Retinal pigment epithelial cell (primary cell): ENCODE measurements at regions not wholly inside any gene's neighbourhood (a gene's known extent, or its start where the extent isn't known, plus 50 kb on each side); places are given as distances from the start of the nearest gene placed in this dataset.

Experiments used
- DNase-seq: peaks from one replicate; pipeline ENCODE4 v3.0.0-alpha.2; 2010; ENCODE audit warnings: low read depth
- H3K4me3 ChIP-seq: 2 replicates; pipeline ENCODE4 v1.5.1; 2011; ENCODE audit warnings: mild to moderate bottlenecking, low read length, control low read depth, moderate library complexity
- CTCF ChIP-seq: conservative IDR thresholded peaks from 2 replicates; pipeline ENCODE4 v1.5.1; 2011; ENCODE audit warnings: low read depth, low read length, control low read depth, inconsistent platforms

- DNase-seq = no peak
- no peak for TF ChIP-seq CTCF
- no peak overlapping the region for H3K4me3 ChIP-seq
These were observed 58.8 kb upstream of the CLNK start for GRCh38 chr4:10743357-10743756.

GRCh38 chr4:10741961-10742699 lies 57.6 kb upstream of the CLNK start:
- H3K4me3 ChIP-seq = no peak overlapping the region
- DNase-seq = no peak
- no peak for TF ChIP-seq CTCF

- no peak overlapping the region for H3K4me3 ChIP-seq
- no peak for TF ChIP-seq CTCF
- DNase-seq = no peak
These were observed 56.5 kb upstream of the CLNK start for GRCh38 chr4:10740891-10741620.

- no peak for DNase-seq
- H3K4me3 ChIP-seq = no peak overlapping the region
These were observed 55.7 kb upstream of the CLNK start for GRCh38 chr4:10740251-10740650.

GRCh38 chr4:10738826-10739489 lies 54.4 kb upstream of the CLNK start:
- no peak overlapping the region for H3K4me3 ChIP-seq
- TF ChIP-seq CTCF = no peak
- DNase-seq = no peak

More at GRCh38 chr4:10740251-10740650, 55.7 kb upstream of the CLNK start:
- TF ChIP-seq CTCF = no peak

GRCh38 chr4:10737337-10737736 lies 52.8 kb upstream of the CLNK start:
- no peak overlapping the region for H3K4me3 ChIP-seq
- TF ChIP-seq CTCF = peak; percentile 2
- DNase-seq = peak; percentile 64
